ENCODE measurements at regions not wholly inside any gene's neighbourhood (a gene's known extent, or its start where the extent isn't known, plus 50 kb on each side); places are given as distances from the start of the nearest gene placed in this dataset.

GRCh38 chr18:61034580-61034979 is 298.6 kb upstream of the CDH20 start:
- ATAC-seq (no peak), DNase-seq (no peak)
- no peaks in the 10 kb centered on the region for H3K9me3 ChIP-seq
- no peak overlapping the region for H3K4me3 ChIP-seq
- TF ChIP-seq CTCF (IDR thresholded peaks at IDR 0.05), result no peak
- H3K4me1 ChIP-seq (ENCODE audit: low read depth), result no peaks in the 10 kb centered on the region
- no peaks in the 10 kb centered on the region for H3K36me3 ChIP-seq (ENCODE audit: low read depth)
- intact Hi-C loops (cut with DNase I, micrococcal nuclease), result no loop called here

GRCh38 chr18:61039251-61039650 is 294.0 kb upstream of the CDH20 start:
- Histone ChIP-seq H3K4me3 (no peak overlapping the region), H3K4me1 (ENCODE audit: low read depth) (no peaks in the 10 kb centered on the region), H3K9me3 (no peaks in the 10 kb centered on the region), H3K36me3 (ENCODE audit: low read depth) (no peaks in the 10 kb centered on the region)
- no peak for DNase-seq
- TF ChIP-seq CTCF (IDR thresholded peaks at IDR 0.05), result no peak
- ATAC-seq, result no peak
- intact Hi-C loops (cut with DNase I, micrococcal nuclease), result no loop called here

- intact Hi-C loops (cut with DNase I, micrococcal nuclease), result no loop called here
- no peak for DNase-seq
- H3K4me1 ChIP-seq (ENCODE audit: low read depth), result no peaks in the 10 kb centered on the region
- ATAC-seq, result no peak
- TF ChIP-seq CTCF (IDR thresholded peaks at IDR 0.05), result no peak
- H3K36me3 ChIP-seq (ENCODE audit: low read depth), result no peaks in the 10 kb centered on the region
- H3K9me3 ChIP-seq, result no peaks in the 10 kb centered on the region
- no peak overlapping the region for H3K4me3 ChIP-seq
Observed at GRCh38 chr18:61047794-61048193, 285.4 kb upstream of the CDH20 start.

- no peak for DNase-seq
- ATAC-seq, result no peak
- no peaks in the 10 kb centered on the region for H3K4me1 ChIP-seq (ENCODE audit: low read depth)
- H3K36me3 ChIP-seq (ENCODE audit: low read depth), result no peaks in the 10 kb centered on the region
- TF ChIP-seq CTCF (IDR thresholded peaks at IDR 0.05), result no peak
- intact Hi-C loops (cut with DNase I, micrococcal nuclease), result no loop called here
- H3K9me3 ChIP-seq, result no peaks in the 10 kb centered on the region
- H3K4me3 ChIP-seq, result no peak overlapping the region
Observed at GRCh38 chr18:61057443-61057842, 275.8 kb upstream of the CDH20 start.

- ATAC-seq, result no peak
- no peak for DNase-seq
- Histone ChIP-seq H3K9me3 (no peaks in the 10 kb centered on the region), H3K4me1 (ENCODE audit: low read depth) (no peaks in the 10 kb centered on the region), H3K36me3 (ENCODE audit: low read depth) (no peaks in the 10 kb centered on the region), H3K4me3 (no peak overlapping the region)
- intact Hi-C loops (cut with DNase I, micrococcal nuclease), result no loop called here
- no peak for TF ChIP-seq CTCF (IDR thresholded peaks at IDR 0.05)
Observed at GRCh38 chr18:61062258-61062657, 271.0 kb upstream of the CDH20 start.

- no peak overlapping the region for H3K4me3 ChIP-seq
- no peak for ATAC-seq
- no peaks in the 10 kb centered on the region for H3K36me3 ChIP-seq (ENCODE audit: low read depth)
- no peak for TF ChIP-seq CTCF (IDR thresholded peaks at IDR 0.05)
- no peaks in the 10 kb centered on the region for H3K4me1 ChIP-seq (ENCODE audit: low read depth)
- DNase-seq, result no peak
- intact Hi-C loops (cut with DNase I, micrococcal nuclease), result no loop called here
- no peaks in the 10 kb centered on the region for H3K9me3 ChIP-seq
Observed at GRCh38 chr18:61064911-61065310, 268.3 kb upstream of the CDH20 start.

All from mucosa of descending colon (tissue), 3 donors.